Loucy (cell line): ENCODE measurements at regions not wholly inside any gene's neighbourhood (a gene's known extent, or its start where the extent isn't known, plus 50 kb on each side); places are given as distances from the start of the nearest gene placed in this dataset.

Experiments
- CTCF ChIP-seq: fragments of 200-600 bp; sonication (generic); conservative IDR thresholded peaks from 2 replicates; pipeline ENCODE4 v1.5.1; 2014; ENCODE audit warnings: mild to moderate bottlenecking, antibody characterized with exemption, low read length
- EZH2phosphoT487 ChIP-seq: fragments of 200-600 bp; IDR thresholded peaks from 2 replicates; pipeline ENCODE4 v1.6.1; 2018; ENCODE audit warnings: antibody characterized with exemption, mild to moderate bottlenecking, moderate library complexity, borderline replicate concordance

- TF ChIP-seq CTCF (no peak), EZH2phosphoT487 (no peak)
Observed at GRCh38 chr5:125978015-125978414, 445.2 kb upstream of the GRAMD2B start.
